ENCODE measurements at regions not wholly inside any gene's neighbourhood (a gene's known extent, or its start where the extent isn't known, plus 50 kb on each side); places are given as distances from the start of the nearest gene placed in this dataset.
A peak's percentile ranks its signal among the peaks of the same experiment; 100 is the strongest.

DNA sequence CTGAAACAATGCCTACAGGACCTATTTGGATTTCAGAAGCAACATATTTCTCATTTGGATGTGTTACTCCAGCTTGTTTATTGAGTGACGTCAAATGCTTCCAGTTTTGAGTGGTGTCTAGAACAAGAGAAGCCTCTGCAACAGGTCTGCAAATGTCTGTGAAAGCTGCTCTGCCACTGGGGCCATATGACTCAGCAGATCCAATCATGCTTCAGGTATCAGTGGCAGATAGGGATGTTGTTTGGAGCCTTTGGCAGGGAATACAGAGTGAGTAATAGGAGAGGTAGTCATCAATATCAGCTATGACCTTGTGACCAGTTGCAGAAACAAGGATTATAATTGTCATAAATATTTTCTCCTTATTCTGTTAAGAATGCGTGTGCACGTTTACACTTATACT is 141.1 kb upstream of the ZXDA start:
- no peak for DNase-seq (ENCODE audit: low spot score)

DNA sequence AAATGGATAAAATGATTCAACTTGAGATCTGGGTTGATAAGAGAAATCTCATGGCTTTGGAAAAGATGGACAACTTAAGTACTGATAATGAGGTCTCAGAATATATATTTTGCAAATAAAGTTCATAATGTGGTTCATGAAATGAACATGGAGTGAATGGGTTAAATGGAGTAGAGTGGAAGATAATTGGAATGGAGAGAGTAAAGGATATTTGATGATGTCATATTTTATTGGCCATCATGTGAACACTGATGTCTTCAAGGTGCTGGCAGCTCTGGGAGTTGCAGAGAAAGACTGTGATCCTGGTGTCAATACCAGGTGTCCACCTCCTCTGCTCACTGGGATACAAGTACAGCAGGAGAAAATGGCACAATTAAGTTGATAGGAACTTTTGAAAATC is 133.9 kb upstream of the ZXDA start:
- no peak for DNase-seq (ENCODE audit: low spot score)

DNA sequence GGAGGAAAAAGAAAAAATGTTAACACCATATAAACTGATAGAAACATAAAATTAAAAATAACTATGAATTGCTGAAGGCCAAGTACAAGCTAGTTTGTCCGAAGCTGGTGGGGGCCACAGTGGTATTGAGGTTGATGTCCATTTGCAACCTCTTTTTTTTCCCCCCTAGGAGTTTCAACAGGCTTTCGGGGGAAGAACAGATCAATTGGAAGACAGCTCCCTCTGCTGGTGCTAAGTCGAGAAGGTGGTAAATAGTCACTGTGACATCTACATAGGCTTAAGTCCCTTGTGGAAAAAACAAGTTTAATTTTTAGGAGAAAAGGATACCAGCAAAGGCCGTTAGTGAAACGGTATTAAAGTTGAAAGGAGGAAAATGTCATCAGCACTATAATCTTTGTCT is 115.7 kb upstream of the ZXDA start:
- peak; percentile 1 for DNase-seq (ENCODE audit: low spot score)

DNA sequence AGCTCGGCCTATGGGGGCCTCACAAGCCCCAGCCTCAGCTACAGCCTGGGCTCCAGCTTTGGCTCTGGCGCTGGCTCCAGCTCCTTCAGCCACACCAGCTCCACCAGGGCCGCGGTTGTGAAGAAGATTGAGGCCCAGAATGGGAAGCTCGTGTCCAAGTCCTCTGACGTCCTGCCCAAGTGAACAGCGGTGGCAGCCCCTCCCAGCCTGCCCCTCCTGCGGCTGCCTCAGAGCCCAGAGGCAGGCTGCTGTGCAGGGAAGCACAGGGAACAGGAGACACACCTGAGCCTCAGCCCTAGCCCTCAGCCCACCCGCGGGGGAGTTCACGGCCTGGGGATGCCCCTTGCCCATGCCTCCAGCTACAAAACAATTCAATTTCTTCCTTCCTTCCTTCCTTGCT is 75.7 kb upstream of the ZXDA start:
- DNase-seq (ENCODE audit: low spot score) = no peak

DNA sequence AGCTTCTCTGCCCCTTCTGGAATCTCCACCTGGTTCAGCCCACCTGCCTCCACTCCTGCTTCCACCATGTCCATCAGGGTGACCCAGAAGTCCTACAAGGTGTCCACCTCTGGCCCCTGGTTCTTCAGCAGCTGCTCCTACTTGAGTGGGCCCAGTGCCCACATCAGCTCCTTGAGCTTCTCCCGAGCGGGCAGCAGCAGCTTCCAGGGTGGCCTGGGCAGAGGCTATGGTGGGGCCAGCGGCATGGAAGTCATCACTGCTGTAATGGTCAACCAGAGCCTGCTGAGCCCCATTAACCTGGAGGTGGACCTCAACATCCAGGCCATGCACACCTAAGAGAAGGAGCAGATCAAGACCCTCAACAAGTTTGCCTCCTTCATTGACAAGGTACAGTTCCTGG is 74.4 kb upstream of the ZXDA start:
- no peak for DNase-seq (ENCODE audit: low spot score)

DNA sequence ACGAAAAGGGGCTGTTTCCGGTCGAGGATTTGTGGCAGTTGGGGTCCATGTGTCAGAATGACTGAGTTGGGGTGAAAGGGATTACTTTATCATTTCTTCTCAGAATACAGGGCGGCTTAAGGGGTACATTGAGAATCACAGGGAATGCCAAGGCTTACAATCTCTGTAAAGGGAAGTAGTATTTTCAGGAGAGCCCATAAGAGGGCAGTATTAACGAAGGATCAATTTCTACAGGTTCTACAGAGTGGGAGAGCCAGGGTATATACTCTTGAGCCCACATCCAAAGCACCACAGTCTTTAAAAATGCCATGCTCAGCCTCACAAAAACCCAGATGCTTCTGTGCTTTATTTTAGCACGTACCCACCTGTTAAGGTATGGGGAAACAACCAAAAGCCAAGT is 67.7 kb upstream of the ZXDA start:
- DNase-seq (ENCODE audit: low spot score) = no peak

DNA sequence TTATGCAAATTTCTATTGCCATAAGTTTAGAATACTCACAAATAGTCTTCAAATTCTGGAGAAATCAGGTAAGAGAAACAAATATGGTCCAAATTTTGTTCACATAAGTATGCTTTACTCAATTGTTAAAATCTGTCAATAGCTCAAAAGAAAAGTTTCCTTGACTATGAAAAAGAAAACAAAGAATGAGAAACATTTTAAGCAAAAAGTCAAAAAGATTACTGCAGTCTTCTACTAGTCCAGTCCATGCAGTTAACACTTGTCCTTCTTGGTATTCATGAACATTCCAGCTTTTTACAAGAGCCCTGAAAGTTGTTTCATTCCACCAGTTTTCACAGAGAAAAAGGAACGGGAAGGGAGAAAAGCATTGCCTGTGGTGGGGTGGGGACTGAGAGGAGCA is 54.7 kb upstream of the ZXDA start:
- DNase-seq (ENCODE audit: low spot score) = no peak

All from iPS-NIHi11 (cell line).